PC-3 (cell line): ENCODE measurements at regions not wholly inside any gene's neighbourhood (a gene's known extent, or its start where the extent isn't known, plus 50 kb on each side); places are given as distances from the start of the nearest gene placed in this dataset.

ENCODE experiments used
- ATAC-seq: fragments of 200-7000 bp; cut with Tn5 transposase; 2 replicates; pipeline ENCODE4 v1.9.1; 2020; ENCODE audit warnings: mild to moderate bottlenecking, moderate library complexity
- BruUV-seq: library from RNA; stranded (reverse); fragments of 400-500 nt; replicated peaks from 2 replicates; lab custom pipeline; 2021; lab: Mats Ljungman, UMichigan
- CTCF ChIA-PET: fragments of 300-600 bp; sonication (Branson Sonifier 250); formaldehyde crosslinking; loops from one replicate; lab custom pipeline; 2022; ENCODE audit warnings: antibody characterized with exemption; lab: Charles Lee
- POLR2A ChIA-PET: fragments of 300-600 bp; sonication (Branson Sonifier 250); formaldehyde crosslinking; loops from one replicate; lab custom pipeline; 2022; ENCODE audit warnings: antibody characterized with exemption; ENCODE audit not compliant: unreplicated experiment; lab: Charles Lee
- DNase-seq: peaks from one replicate; pipeline ENCODE4 v3.0.0-alpha.2; 2015
- H2AFZ ChIP-seq: fragments of 300-600 bp; sonication (generic); 2 replicates; pipeline ENCODE4 v1.6.0; 2016; ENCODE audit warnings: antibody characterized with exemption, low read length
- H3F3A ChIP-seq: fragments of 300-600 bp; sonication (generic); one replicate; pipeline ENCODE4 v1.6.0; 2017; ENCODE audit warnings: antibody characterized with exemption, low read length, control low read depth, mild to moderate bottlenecking; ENCODE audit not compliant: unreplicated experiment
- H3K27ac ChIP-seq: fragments of 300-600 bp; sonication (generic); 2 replicates; pipeline ENCODE4 v1.5.1; 2016; ENCODE audit warnings: mild to moderate bottlenecking, low read length
- H3K27me3 ChIP-seq: fragments of 300-600 bp; sonication (generic); 2 replicates; pipeline ENCODE4 v1.6.1; 2016; ENCODE audit warnings: low read length, mixed read lengths
- H3K36me3 ChIP-seq: fragments of 300-600 bp; sonication (generic); 2 replicates; pipeline ENCODE4 v1.6.1; 2016; ENCODE audit warnings: low read depth, mixed run types, low read length, mixed read lengths
- H3K4me1 ChIP-seq: fragments of 300-600 bp; sonication (generic); 2 replicates; pipeline ENCODE4 v1.5.1; 2016; ENCODE audit warnings: low read length; ENCODE audit not compliant: insufficient read depth
- H3K4me2 ChIP-seq: fragments of 300-600 bp; sonication (generic); 2 replicates; pipeline ENCODE4 v1.6.0; 2016; ENCODE audit warnings: low read length
- H3K4me3 ChIP-seq: fragments of 300-600 bp; sonication (generic); 2 replicates; pipeline ENCODE4 v1.5.1; 2016; ENCODE audit warnings: mild to moderate bottlenecking, low read length, mixed read lengths
- H3K79me2 ChIP-seq: fragments of 300-600 bp; sonication (generic); 2 replicates; pipeline ENCODE4 v1.6.1; 2017; ENCODE audit warnings: low read length, mixed read lengths
- H3K9ac ChIP-seq: fragments of 300-600 bp; sonication (generic); 2 replicates; pipeline ENCODE4 v1.6.0; 2016; ENCODE audit warnings: mild to moderate bottlenecking, low read length
- H3K9me2 ChIP-seq: fragments of 300-600 bp; sonication (generic); replicated peaks from 2 replicates; pipeline ENCODE4 v1.6.1; 2016; ENCODE audit warnings: mixed run types, low read length, mixed read lengths
- H3K9me3 ChIP-seq: fragments of 300-600 bp; sonication (generic); 2 replicates; pipeline ENCODE4 v1.6.1; 2016; ENCODE audit warnings: low read length, mixed read lengths
- H4K20me1 ChIP-seq: fragments of 300-600 bp; sonication (generic); 2 replicates; pipeline ENCODE4 v1.6.1; 2016; ENCODE audit warnings: low read length, mixed read lengths
- EZH2 ChIP-seq: fragments of 300-600 bp; sonication (generic); IDR thresholded peaks from one replicate; pipeline ENCODE4 v1.6.1; 2017; ENCODE audit warnings: antibody characterized with exemption, mild to moderate bottlenecking, low read length; ENCODE audit not compliant: unreplicated experiment
- EZH2phosphoT487 ChIP-seq: fragments of 300-600 bp; sonication (generic); IDR thresholded peaks from 2 replicates; pipeline ENCODE4 v1.6.1; 2018; ENCODE audit warnings: mild to moderate bottlenecking, antibody characterized with exemption, low read length, borderline replicate concordance
- intact Hi-C: fragments of 100-400 bp; cut with micrococcal nuclease; formaldehyde crosslinking; loops from 2 replicates; pipeline ENCODE4 v1.9.0; 2023
- TF ChIP-seq, protein P1 (sequence below): fragments of 300-600 bp; sonication (generic); conservative IDR thresholded peaks from 2 replicates; pipeline ENCODE4 v1.5.1; 2017; ENCODE audit warnings: antibody characterized with exemption, low read depth, mild to moderate bottlenecking, low read length

DNA sequence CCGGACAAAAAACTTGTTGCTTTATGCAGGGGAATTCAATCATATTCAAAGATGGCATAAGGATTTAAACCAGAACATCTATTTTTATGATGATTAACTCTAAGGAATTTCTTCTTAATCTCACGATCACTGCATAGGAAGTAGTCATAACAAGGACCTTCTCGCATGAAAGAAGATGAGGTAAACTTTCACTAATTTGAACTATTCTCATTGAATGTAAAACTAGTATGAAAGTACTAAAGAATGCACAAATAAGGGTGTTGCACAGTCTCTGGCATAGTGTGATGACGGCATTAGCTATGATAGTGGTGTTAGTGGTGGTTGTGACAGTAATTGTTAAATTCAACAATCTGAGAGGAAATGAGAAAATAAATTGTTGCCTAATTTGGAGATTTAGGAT, 280.0 kb downstream of the SLC6A15 start:
- H3F3A ChIP-seq, result no peaks in the 10 kb centered on the region
- H3K9ac ChIP-seq, result no peak overlapping the region
- TF ChIP-seq EZH2 (no peak), EZH2phosphoT487 (no peak)
- TF ChIP-seq, protein P1, sequence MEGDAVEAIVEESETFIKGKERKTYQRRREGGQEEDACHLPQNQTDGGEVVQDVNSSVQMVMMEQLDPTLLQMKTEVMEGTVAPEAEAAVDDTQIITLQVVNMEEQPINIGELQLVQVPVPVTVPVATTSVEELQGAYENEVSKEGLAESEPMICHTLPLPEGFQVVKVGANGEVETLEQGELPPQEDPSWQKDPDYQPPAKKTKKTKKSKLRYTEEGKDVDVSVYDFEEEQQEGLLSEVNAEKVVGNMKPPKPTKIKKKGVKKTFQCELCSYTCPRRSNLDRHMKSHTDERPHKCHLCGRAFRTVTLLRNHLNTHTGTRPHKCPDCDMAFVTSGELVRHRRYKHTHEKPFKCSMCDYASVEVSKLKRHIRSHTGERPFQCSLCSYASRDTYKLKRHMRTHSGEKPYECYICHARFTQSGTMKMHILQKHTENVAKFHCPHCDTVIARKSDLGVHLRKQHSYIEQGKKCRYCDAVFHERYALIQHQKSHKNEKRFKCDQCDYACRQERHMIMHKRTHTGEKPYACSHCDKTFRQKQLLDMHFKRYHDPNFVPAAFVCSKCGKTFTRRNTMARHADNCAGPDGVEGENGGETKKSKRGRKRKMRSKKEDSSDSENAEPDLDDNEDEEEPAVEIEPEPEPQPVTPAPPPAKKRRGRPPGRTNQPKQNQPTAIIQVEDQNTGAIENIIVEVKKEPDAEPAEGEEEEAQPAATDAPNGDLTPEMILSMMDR, result no peak
- no TSS peak for BruUV-seq
- ChIA-PET POLR2A (interaction anchor here (0.6 kb wide), 1 partner anchor 179 kb away, joined by 8 read pairs; no protein-coding TSS in a partner anchor), CTCF (no interaction called here)
- no peaks in the 10 kb centered on the region for H3K4me1 ChIP-seq
- intact Hi-C loops, result no loop called here
- no peaks in the 10 kb centered on the region; the same call in 1 of the 2 replicates for H3K27me3 ChIP-seq
- DNase-seq (no peak), ATAC-seq (no peak)
- no peaks in the 10 kb centered on the region for H3K9me3 ChIP-seq
- H3K27ac ChIP-seq, result no peak overlapping the region
- no peak overlapping the region for H3K4me2 ChIP-seq
- H3K79me2 ChIP-seq, result no peaks in the 10 kb centered on the region
- no peak overlapping the region for H3K4me3 ChIP-seq
- no peaks in the 10 kb centered on the region for H3K9me2 ChIP-seq
- no peak overlapping the region for H2AFZ ChIP-seq
- H4K20me1 ChIP-seq, result no peaks in the 10 kb centered on the region
- no peaks in the 10 kb centered on the region for H3K36me3 ChIP-seq

DNA sequence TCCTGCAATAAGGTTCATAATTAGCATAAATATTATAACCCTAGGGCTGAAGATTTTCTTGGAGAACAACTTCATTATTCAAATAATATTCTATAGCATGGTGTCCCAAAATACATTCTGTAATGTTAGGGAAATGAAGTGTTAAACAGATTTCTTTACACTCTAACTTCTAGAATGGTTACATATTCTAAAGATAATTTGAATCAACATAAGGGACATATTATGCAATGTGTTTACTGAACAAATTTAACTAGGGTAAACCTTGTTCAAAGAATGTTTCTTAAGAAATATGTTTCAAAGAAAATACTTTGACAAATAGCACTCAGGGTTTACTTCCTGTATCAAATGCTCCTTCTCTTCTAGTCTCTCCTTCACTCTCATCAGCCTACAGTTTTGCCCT, 281.6 kb downstream of the SLC6A15 start:
- no peak overlapping the region for H3K4me2 ChIP-seq
- H3K9me2 ChIP-seq, result no peaks in the 10 kb centered on the region
- no peak overlapping the region for H3K9ac ChIP-seq
- ATAC-seq (no peak), DNase-seq (no peak)
- no peak overlapping the region for H3K4me3 ChIP-seq
- ChIA-PET POLR2A (no interaction called here), CTCF (no interaction called here)
- H3F3A ChIP-seq, result no peaks in the 10 kb centered on the region
- no peak overlapping the region for H2AFZ ChIP-seq
- no peaks in the 10 kb centered on the region for H3K4me1 ChIP-seq
- no peak for TF ChIP-seq EZH2phosphoT487
- TF ChIP-seq, protein P1, result no peak
- TF ChIP-seq EZH2, result no peak
- H3K9me3 ChIP-seq, result no peaks in the 10 kb centered on the region
- intact Hi-C loops, result no loop called here
- H3K27me3 ChIP-seq, result no peaks in the 10 kb centered on the region; the same call in 1 of the 2 replicates
- H3K27ac ChIP-seq, result no peak overlapping the region
- BruUV-seq, result no TSS peak
- H3K36me3 ChIP-seq, result no peaks in the 10 kb centered on the region
- no peaks in the 10 kb centered on the region for H4K20me1 ChIP-seq
- no peaks in the 10 kb centered on the region for H3K79me2 ChIP-seq

DNA sequence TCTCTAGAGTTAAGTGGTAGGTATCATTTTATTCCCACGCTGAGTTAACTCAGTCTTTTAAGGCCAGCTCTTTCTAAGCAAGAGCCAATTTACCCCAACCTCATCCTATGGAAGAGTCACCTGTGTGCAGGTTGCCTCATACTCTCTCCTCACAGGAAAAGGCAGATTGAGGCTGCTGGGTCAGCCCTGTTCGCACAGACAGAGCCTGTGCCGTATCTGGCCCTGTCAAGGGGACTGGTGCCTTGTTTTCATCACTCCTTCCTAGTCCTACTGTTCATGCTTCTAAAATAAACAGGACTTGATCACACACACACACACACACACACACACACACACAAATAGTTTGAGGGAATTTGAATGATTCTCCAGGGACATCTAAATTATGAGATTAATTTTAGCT, 285.0 kb downstream of the SLC6A15 start:
- Histone ChIP-seq H3K9me3 (no peaks in the 10 kb centered on the region), H3F3A (no peaks in the 10 kb centered on the region), H3K4me1 (no peaks in the 10 kb centered on the region), H3K27ac (no peak overlapping the region), H3K9me2 (no peaks in the 10 kb centered on the region), H3K79me2 (no peaks in the 10 kb centered on the region), H3K4me2 (no peak overlapping the region), H3K36me3 (no peaks in the 10 kb centered on the region), H3K9ac (no peak overlapping the region), H2AFZ (no peak overlapping the region), H3K4me3 (no peak overlapping the region), H3K27me3 (no peaks in the 10 kb centered on the region; the same call in 1 of the 2 replicates), H4K20me1 (no peaks in the 10 kb centered on the region)
- ATAC-seq, result no peak
- no peak for DNase-seq
- TF ChIP-seq, protein P1, result no peak
- TF ChIP-seq EZH2 (no peak), EZH2phosphoT487 (no peak)
- POLR2A ChIA-PET, result no interaction called here
- CTCF ChIA-PET, result no interaction called here
- intact Hi-C loops, result no loop called here
- no TSS peak for BruUV-seq
